NCI-H345 treated with DMSO at 0.1 percent for 48 hours (cell line): ENCODE measurements at regions not wholly inside any gene's neighbourhood (a gene's known extent, or its start where the extent isn't known, plus 50 kb on each side); places are given as distances from the start of the nearest gene placed in this dataset.

Experiments
- DNase-seq: peaks from one replicate; lab custom pipeline; 2025; ENCODE audit not compliant: unreplicated experiment; lab: John Stamatoyannopoulos, UW

DNA sequence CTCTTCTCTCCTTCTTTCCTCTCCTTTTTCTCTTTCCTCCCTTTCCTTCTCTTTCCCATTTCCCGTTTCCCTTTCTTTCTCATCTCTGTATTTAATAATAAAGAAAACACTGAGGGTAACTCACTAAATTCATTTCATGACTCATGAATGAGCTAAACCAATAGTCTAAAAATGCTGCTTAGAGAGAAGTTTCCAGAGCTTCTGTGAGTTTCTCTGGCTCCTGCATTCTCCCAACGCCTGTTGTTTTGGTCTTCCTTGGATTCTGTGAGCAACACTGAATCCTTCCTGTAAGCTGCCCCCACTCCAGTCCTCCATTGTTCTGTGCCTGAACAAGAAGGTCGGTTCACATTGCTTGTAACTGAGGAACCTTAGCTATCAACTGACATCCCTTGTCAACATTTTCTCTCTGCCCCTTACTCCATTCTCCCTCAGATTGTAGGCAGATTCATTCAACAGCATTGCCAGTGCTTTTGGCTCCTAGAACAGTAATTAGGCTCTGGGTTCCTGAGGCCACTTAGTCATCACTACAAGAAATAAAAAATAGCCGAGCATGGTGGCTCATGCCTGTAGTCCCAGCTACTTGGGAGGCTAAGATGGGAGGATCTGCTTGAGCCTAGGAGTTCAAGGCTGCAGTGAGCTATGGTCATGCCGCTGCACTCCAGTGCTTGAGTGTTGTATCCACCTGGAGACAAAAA is 237.7 kb upstream of the KLF4 start:
- no peak for DNase-seq

DNA sequence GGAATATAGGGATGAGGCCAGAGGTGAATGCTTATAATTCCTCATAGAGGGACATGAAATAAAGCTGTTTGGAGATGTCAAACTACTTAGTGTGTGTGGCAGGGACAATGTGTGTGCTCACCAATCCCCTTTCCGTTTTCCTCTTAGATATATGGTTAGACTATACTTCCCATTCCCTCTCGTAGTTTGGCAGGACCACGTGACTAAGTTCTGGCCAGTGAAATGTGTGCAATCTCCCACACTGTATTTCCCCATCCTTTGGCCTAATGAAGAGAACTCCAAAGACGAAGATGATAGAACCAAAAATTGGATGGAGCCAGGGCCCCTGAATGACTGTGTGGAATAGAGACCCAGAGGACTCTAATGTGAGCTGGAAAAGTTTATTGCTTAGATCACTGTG is 233.4 kb upstream of the KLF4 start:
- no peak for DNase-seq

DNA sequence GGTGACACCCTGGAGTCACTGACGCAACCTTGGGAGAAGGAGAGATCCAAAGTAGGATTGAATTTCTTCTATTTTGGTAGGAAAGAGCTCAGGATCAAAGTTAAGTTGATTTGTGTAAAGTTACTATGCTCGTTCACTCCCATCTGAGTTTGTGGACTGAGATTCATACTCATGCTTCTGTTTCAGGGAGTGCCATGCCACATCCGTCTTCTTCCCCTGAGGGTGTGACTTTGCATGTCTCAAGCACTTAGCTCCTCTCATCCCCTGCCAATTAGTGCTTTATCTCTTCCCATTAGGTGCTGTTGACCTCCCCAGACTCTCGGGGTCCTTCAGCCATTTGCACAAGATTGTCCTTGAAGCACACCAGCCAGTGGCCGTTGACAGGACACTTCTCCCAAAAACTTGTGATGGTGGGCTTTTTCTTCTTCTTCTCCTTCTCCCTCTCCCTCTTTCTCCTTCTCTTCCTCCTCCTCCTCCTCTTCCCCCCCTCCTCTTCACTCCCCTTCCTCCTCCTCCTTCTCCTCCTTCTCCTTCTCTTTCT is 232.2 kb upstream of the KLF4 start:
- DNase-seq, result no peak

GRCh38 chr9:107720501-107720900 is 230.9 kb upstream of the KLF4 start:
- no peak for DNase-seq

- no peak for DNase-seq
These were observed 228.2 kb upstream of the KLF4 start for GRCh38 chr9:107717529-107718314.

DNA sequence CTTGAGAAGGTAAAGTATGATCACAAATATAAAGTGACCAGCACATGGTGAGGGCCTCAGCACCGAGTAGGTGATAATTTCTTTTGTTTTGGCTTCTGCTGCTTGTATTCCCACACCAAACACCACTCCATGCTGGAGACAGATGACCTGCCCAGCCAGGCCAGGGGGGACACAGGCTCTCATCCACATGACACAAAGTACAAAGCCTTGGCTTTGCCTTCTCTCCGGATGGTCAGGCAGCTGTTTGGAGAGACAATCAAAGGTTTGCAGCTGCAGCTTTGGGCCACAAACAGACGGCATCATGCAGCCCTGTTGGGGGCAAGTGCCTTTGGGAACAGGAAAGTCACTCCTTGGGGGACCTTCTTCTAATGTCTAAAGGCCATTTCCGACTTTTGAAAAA is 226.2 kb upstream of the KLF4 start:
- no peak for DNase-seq

DNA sequence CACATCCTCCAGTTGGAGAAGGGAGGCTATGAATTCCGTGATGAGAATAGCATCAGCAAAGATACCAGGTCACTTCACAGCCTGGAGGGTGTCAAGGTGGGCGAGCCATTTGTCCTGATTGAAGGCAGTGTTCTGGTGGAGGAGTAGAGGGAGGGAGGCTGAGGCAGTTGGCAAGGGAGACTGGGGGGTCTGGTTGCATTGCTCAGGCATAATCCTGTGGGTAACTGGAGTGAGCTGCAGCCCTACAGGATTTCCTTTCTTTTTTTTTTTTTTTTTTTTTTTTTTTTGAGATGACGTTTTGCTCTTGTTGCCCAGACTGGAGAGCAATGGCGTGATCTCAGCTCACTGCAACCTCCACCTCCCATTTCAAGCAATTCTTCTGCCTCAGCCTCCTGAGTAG is 223.9 kb upstream of the KLF4 start:
- DNase-seq, result no peak

DNA sequence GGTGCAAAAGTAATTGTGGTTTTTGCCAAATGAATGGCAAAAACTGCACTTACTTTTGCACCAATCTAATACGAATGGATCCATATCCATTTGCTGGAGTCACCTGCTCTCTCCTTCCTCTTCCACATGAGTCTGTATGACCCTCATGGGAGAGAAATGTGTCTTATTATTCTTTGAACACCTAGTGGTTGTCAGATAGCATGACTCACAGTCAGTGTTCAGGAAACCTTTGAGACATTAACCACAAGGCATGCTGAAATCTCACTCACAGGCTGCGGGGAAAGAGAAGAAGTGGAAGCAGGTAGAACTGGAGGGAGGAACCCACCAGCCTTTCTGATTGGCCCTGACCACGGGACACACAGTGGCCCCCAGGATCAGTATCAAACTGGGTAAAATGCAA is 222.8 kb upstream of the KLF4 start:
- DNase-seq, result no peak

- no peak for DNase-seq
These were observed 222.0 kb upstream of the KLF4 start for GRCh38 chr9:107711542-107711941.

DNA sequence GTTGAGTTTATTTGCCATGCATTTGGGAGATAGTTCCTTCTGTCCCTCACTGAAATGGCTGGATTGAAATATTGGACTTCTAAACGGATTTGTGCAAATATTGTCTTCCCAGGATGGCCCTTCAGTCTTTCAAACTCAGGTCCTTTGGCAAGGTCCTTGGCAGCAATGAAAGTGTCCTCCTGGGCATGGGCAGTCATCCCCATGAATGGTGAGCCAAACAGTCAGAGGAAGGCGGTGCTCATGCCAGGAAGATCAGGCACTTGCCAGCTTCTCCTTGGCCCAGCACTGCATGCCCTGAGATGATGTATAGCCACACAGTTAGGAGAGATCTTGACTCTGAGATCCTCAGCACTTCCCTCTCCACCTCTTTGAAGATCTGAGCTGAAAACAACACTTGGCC is 221.4 kb upstream of the KLF4 start:
- no peak for DNase-seq

DNA sequence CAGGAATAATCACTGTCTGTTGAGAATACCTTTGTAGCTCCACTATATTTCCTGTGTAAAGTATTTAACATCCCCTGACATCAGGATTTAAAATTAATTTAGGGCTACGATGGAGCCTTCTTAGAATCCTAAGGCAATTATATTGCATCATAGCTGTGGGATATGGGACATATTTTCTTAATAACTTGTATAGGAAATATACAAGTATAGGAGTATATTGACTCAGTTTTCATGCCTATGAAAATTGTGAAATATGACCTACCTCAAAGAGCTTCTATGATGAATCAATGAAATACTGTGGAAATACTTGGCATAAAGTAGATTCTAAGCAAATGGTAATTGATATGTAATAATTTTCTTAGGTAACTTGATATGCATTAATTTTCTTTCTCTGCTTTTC is 221.0 kb upstream of the KLF4 start:
- DNase-seq, result no peak

DNA sequence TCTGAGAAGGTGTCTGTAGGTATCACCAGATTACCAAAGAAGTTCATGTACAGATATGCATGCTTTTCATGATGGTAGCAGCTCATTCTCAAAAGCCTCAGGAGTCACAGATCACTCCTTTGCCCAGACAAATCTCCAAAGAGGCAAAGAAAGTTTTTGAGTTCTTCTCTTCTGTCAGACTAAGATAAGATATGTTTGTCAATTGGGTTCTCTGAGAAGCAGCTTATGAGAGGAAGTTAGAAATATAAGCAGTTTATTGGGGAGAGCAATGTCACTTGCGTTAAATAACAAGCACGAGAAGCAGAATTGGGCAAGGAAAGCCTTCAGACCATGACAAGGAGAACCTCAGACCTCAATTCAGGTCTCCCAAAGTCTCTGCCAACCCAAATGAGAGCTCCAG is 219.2 kb upstream of the KLF4 start:
- no peak for DNase-seq

DNA sequence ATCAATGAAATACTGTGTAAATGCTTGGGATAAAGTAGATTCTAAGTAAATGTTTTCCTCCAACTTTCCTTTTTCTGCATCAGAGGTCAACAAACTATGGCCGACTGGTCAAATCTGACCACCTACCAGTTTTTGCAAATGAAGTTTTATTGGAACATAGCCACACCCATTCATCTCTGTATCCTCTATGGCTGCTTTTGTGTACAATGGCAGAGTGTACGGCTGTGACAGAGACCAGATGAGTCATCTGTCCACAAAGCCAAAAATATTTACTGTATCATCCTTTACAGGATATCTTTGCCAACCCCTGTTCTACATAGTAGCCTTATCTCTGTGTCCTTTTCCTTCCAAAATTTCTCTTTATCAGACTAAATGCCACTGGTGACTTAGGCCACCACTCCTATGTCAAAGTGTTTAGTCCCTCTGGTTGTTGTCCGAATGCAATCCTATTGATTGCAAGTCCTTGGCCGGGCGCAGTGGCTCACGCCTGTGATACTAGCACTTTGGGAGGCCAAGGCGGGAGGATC is 218.4 kb upstream of the KLF4 start:
- no peak for DNase-seq

DNA sequence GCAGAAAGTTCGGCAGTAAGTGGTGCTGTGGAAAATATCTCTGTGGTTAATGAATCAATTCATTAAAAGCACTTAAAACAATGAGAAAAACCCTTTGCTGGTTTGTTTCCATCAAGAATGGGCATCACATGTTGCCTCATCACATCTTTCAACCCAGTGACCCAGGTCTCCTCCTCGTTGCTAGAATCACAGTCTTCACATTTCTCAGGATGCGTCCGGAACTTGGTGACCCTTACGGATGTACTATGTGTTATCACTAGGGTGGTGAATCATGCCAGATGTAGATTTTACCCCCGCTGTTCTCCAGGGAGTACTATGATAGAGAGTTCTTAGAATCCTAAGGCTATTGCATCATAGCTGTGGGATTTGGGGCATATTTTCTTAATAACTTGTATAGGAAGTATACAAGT is 217.9 kb upstream of the KLF4 start:
- no peak for DNase-seq

DNA sequence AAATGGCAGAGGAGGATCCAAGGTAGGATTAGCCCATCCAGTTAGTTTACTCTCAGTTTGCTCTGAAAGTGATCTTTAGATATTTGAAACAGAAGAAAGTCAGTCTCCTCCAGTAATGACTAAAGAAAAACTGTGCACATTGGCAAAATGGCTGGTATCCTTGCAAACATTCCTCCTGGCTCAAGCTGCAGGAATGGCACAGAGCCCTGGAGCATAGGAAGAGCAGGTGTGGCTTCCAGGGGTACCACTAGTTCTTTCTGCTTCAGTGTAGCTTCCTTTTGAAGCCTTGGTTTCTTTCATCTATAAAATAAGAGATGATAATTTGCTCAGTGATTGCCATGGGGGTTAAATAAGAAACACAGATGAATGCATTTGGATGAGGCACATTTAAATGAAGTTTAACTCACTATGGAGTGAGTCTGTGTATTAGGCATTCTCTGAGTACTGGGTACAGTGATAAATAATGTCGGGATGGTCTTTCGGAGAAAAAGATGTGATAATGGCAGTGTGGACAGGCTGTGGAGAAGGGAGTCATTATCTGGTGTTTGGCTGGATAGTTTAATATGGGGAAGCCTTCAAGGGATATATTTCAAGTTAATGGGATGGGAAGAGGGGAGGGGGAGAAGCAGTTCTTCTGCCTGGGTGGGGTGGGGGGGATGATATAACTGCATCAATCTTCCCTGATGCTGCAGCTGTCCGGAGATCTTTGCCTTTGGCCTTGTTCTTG is 217.3 kb upstream of the KLF4 start:
- DNase-seq, result no peak

GRCh38 chr9:107705521-107705920 is 216.0 kb upstream of the KLF4 start:
- DNase-seq, result no peak

DNA sequence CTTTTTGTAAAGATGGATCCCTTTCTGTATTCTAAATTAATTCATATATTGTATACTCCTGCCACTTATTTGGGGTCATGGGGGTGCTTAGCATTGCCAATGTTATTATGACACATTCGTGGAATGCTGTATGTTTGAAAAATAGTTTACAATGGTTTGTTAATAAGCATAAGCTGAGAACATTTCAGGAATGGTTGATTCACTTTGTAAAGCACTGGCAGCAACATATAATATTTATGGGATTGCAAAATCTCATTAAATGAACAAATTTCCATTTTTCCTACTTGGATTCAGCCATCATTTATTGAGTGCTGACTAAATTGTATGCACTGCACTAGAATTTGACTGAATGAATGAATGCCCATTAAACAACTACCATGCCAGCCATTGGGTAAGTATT is 215.2 kb upstream of the KLF4 start:
- no peak for DNase-seq

DNA sequence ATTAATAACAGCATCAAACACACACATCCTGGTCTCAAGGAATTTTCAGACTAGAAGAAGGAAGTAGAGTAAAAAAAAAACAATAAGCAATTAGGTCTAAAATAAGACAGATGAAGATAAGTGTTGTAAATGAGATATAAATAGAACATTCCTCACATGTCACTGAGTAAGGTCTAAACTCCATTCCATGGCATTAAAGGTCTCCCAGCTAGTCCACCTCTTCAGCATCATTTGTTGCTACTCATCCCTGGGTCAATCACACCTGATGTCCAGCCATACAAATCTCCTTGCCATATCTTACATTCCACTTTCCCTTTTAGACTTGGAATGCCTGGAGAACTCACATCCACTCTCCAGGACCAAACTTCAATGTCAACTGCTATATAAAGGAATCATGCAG is 214.1 kb upstream of the KLF4 start:
- no peak for DNase-seq

DNA sequence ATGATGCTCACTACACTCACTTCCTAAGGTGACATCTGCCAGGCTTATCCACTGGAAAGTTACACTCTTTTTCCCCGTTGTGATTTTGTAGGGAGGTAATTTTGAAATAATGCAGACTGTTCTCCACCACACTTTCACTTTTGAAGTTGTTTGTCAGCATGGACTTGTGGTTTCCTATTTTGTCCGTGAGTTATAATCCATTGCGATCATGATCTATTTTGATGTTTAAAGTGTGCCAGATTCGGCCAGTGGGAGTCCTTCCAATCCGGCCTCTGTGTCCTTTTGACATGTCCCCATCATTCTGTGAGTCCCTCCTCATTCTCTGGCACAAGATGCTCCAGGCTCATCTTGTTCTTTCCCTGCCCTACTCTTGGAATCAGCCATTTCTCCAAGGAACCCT is 211.3 kb upstream of the KLF4 start:
- no peak for DNase-seq

DNA sequence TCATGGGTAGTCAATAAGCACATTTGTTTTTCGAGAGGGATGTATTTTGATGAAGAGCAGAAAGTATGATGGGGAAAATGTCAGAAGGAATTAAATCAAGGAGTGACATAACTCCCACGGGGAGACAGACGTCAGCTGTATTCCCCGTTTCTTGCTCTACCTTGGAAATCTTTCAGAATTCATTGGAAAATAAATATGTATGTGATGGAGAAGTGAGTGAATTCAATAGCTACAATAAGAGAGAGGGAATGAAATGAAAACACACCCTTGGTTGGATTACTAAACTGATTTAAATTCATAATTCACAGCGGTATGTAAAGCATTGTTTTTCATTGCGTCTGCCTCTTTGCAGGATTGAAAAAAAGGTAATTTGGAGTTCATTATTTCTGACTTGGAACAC is 209.7 kb upstream of the KLF4 start:
- DNase-seq, result no peak

GRCh38 chr9:107698779-107699178 is 209.2 kb upstream of the KLF4 start:
- DNase-seq, result no peak

GRCh38 chr9:107696302-107696701 is 206.7 kb upstream of the KLF4 start:
- no peak for DNase-seq
